GM21723 (cell line): ENCODE measurements at regions not wholly inside any gene's neighbourhood (a gene's known extent, or its start where the extent isn't known, plus 50 kb on each side); places are given as distances from the start of the nearest gene placed in this dataset.
"Not testable (repeated sequence)": the region's sequence is repeated elsewhere in the genome, so short reads cannot be mapped to it uniquely, and the experiment has no call there.

ENCODE experiments used
- ATAC-seq: cut with Tn5 transposase; IDR thresholded peaks from one replicate; pipeline ENCODE4 v1.9.1; 2021; ENCODE audit warnings: mild to moderate bottlenecking, moderate library complexity; ENCODE audit not compliant: unreplicated experiment

GRCh38 chr10:87300163-87300562 lies 57.4 kb upstream of the NUTM2D start:
- not testable (repeated sequence) for ATAC-seq

GRCh38 chr10:87301466-87302115 lies 56.0 kb upstream of the NUTM2D start:
- peak; percentile 93 for ATAC-seq

- not testable (repeated sequence) for ATAC-seq
Measured at GRCh38 chr10:87302132-87302531, 55.4 kb upstream of the NUTM2D start.

GRCh38 chr10:87303707-87304106 lies 53.8 kb upstream of the NUTM2D start:
- not testable (repeated sequence) for ATAC-seq

GRCh38 chr10:87306681-87307080 lies 50.9 kb upstream of the NUTM2D start:
- not testable (repeated sequence) for ATAC-seq
